NCI-H82 treated with DMSO at 0.1 percent for 48 hours (cell line): ENCODE measurements at regions not wholly inside any gene's neighbourhood (a gene's known extent, or its start where the extent isn't known, plus 50 kb on each side); places are given as distances from the start of the nearest gene placed in this dataset.

Experiments used
- DNase-seq: peaks from one replicate; lab custom pipeline; 2025; ENCODE audit not compliant: unreplicated experiment; lab: John Stamatoyannopoulos, UW

- DNase-seq = no peak
These were observed 436.0 kb upstream of the ARGLU1 start for GRCh38 chr13:107003911-107004310.

- no peak for DNase-seq
These were observed 430.7 kb upstream of the ARGLU1 start for GRCh38 chr13:106998664-106999063.

GRCh38 chr13:106997696-106998095, 429.8 kb upstream of the ARGLU1 start:
- no peak for DNase-seq

- DNase-seq = no peak
These were observed 429.1 kb upstream of the ARGLU1 start for GRCh38 chr13:106996867-106997618.

GRCh38 chr13:106990594-106990993, 422.7 kb upstream of the ARGLU1 start:
- no peak for DNase-seq

- no peak for DNase-seq
These were observed 421.9 kb upstream of the ARGLU1 start for GRCh38 chr13:106989876-106990275.

GRCh38 chr13:106987427-106987785, 419.5 kb upstream of the ARGLU1 start:
- no peak for DNase-seq

- DNase-seq = no peak
These were observed 418.9 kb upstream of the ARGLU1 start for GRCh38 chr13:106986687-106987426.

- DNase-seq = no peak
These were observed 418.1 kb upstream of the ARGLU1 start for GRCh38 chr13:106986033-106986484.

GRCh38 chr13:106985481-106985880, 417.5 kb upstream of the ARGLU1 start:
- no peak for DNase-seq

- DNase-seq = no peak
These were observed 413.1 kb upstream of the ARGLU1 start for GRCh38 chr13:106981051-106981450.

- DNase-seq = no peak
These were observed 399.5 kb upstream of the ARGLU1 start for GRCh38 chr13:106967391-106967790.

- DNase-seq = no peak
These were observed 395.2 kb upstream of the ARGLU1 start for GRCh38 chr13:106963151-106963550.

GRCh38 chr13:106961651-106962050, 393.7 kb upstream of the ARGLU1 start:
- DNase-seq = no peak

- DNase-seq = no peak
These were observed 393.3 kb upstream of the ARGLU1 start for GRCh38 chr13:106961216-106961615.

GRCh38 chr13:106958621-106959048, 390.7 kb upstream of the ARGLU1 start:
- no peak for DNase-seq

GRCh38 chr13:106942563-106942962, 374.6 kb upstream of the ARGLU1 start:
- DNase-seq = no peak

- DNase-seq = no peak
These were observed 373.8 kb upstream of the ARGLU1 start for GRCh38 chr13:106941779-106942178.

- no peak for DNase-seq
These were observed 359.5 kb upstream of the ARGLU1 start for GRCh38 chr13:106927421-106927820.

- no peak for DNase-seq
These were observed 354.4 kb upstream of the ARGLU1 start for GRCh38 chr13:106922384-106922783.

- DNase-seq = no peak
These were observed 351.7 kb upstream of the ARGLU1 start for GRCh38 chr13:106919638-106920037.

- no peak for DNase-seq
These were observed 351.2 kb upstream of the ARGLU1 start for GRCh38 chr13:106919133-106919532.

- no peak for DNase-seq
These were observed 350.6 kb upstream of the ARGLU1 start for GRCh38 chr13:106918557-106918860.
